Choroid plexus epithelial cell (primary cell): ENCODE measurements at regions not wholly inside any gene's neighbourhood (a gene's known extent, or its start where the extent isn't known, plus 50 kb on each side); places are given as distances from the start of the nearest gene placed in this dataset.
"Not testable (repeated sequence)": the region's sequence is repeated elsewhere in the genome, so short reads cannot be mapped to it uniquely, and the experiment has no call there.

ENCODE experiments used
- DNase-seq: peaks from one replicate; pipeline ENCODE4 v3.0.0-alpha.2; 2010; ENCODE audit warnings: low read depth
- H3K4me3 ChIP-seq: 2 replicates; pipeline ENCODE4 v1.5.1; 2011; ENCODE audit warnings: low read depth, mild to moderate bottlenecking, control low read depth, low read length, moderate library complexity
- TF ChIP-seq, protein P1 (sequence below): conservative IDR thresholded peaks from 2 replicates; pipeline ENCODE4 v1.5.1; 2011; ENCODE audit warnings: low read depth, mild to moderate bottlenecking, control low read depth, inconsistent platforms, low read length, moderate library complexity

DNA sequence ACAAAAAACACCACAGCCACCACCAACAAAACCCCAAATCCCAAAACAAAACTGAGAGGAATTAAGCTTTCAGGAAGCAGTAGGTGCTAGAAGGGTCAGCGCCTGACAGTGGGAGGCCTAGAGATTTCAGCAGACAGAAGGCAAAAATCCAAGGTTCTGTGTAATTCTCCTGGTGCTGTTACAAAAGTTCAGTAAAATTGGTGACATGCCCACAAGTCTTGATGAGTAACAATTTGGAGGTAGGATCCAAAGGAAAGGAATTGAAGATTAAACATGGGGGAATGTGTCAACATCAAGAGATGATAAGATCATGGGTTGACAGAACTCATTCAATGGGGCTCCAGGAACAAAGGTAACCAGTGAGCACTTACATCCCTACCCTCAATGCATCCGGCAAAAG, 653.8 kb upstream of the CPEB2 start:
- DNase-seq = peak; percentile 68
- TF ChIP-seq, protein P1, sequence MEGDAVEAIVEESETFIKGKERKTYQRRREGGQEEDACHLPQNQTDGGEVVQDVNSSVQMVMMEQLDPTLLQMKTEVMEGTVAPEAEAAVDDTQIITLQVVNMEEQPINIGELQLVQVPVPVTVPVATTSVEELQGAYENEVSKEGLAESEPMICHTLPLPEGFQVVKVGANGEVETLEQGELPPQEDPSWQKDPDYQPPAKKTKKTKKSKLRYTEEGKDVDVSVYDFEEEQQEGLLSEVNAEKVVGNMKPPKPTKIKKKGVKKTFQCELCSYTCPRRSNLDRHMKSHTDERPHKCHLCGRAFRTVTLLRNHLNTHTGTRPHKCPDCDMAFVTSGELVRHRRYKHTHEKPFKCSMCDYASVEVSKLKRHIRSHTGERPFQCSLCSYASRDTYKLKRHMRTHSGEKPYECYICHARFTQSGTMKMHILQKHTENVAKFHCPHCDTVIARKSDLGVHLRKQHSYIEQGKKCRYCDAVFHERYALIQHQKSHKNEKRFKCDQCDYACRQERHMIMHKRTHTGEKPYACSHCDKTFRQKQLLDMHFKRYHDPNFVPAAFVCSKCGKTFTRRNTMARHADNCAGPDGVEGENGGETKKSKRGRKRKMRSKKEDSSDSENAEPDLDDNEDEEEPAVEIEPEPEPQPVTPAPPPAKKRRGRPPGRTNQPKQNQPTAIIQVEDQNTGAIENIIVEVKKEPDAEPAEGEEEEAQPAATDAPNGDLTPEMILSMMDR = no peak
- no peak overlapping the region for H3K4me3 ChIP-seq

GRCh38 chr4:14358544-14359160, 643.6 kb upstream of the CPEB2 start:
- not testable (repeated sequence) for DNase-seq, H3K4me3 ChIP-seq

GRCh38 chr4:14359991-14360390, 642.3 kb upstream of the CPEB2 start:
- DNase-seq = no peak
- TF ChIP-seq, protein P1 = no peak
- H3K4me3 ChIP-seq = no peak overlapping the region

- H3K4me3 ChIP-seq = no peak overlapping the region
- no peak for DNase-seq
- TF ChIP-seq, protein P1 = no peak
Measured at GRCh38 chr4:14361084-14361483, 641.2 kb upstream of the CPEB2 start.

DNA sequence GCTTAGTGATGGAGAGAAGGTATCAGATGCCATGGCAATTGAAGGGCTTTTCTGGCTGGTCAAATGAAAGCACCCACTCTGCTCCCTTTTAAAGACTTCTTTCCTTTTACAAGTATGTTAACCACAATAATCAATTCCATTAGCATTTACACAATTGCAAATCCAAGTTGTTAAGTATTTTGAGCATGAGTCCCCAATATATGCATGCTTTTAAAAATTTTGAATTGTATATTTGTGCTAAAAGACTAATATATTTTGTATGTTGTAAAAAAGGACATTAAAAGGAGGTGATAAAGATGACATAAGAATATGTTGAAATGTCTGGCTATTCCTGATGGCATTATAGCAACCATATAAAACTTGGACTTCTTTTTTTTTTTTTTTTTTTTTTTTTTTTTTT, 639.9 kb upstream of the CPEB2 start:
- TF ChIP-seq, protein P1 = no peak
- DNase-seq = no peak
- no peak overlapping the region for H3K4me3 ChIP-seq

GRCh38 chr4:14364953-14365536, 637.2 kb upstream of the CPEB2 start:
- TF ChIP-seq, protein P1 = no peak
- H3K4me3 ChIP-seq = no peak overlapping the region
- DNase-seq = no peak

DNA sequence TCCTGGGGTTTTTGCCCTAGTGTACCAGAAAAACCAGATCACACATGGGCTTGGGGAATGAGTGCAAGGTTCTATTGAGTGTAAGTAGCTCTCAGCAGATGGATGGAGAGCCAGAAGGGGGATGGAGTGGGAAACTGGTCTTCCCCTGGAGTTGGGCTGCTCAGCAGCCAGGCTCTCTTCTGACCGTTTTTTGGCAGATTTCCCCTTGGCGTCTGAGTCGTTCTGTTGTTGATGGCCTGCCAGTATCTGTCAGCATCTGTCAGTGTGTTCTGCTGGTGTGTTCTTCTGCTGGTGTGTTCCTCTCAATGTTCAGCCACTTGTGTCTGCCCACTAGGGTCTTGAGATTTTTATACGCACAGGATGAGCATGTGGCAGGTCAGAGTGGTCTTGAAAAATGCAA, 633.9 kb upstream of the CPEB2 start:
- no peak for DNase-seq
- TF ChIP-seq, protein P1 = no peak
- no peak overlapping the region for H3K4me3 ChIP-seq
